Choroid plexus epithelial cell (primary cell): ENCODE measurements at regions not wholly inside any gene's neighbourhood (a gene's known extent, or its start where the extent isn't known, plus 50 kb on each side); places are given as distances from the start of the nearest gene placed in this dataset.

Source experiments
- DNase-seq: peaks from one replicate; pipeline ENCODE4 v3.0.0-alpha.2; 2010; ENCODE audit warnings: low read depth
- H3K4me3 ChIP-seq: 2 replicates; pipeline ENCODE4 v1.5.1; 2011; ENCODE audit warnings: low read depth, mild to moderate bottlenecking, control low read depth, low read length, moderate library complexity
- TF ChIP-seq, protein P1 (sequence below): conservative IDR thresholded peaks from 2 replicates; pipeline ENCODE4 v1.5.1; 2011; ENCODE audit warnings: low read depth, mild to moderate bottlenecking, control low read depth, inconsistent platforms, low read length, moderate library complexity

DNA sequence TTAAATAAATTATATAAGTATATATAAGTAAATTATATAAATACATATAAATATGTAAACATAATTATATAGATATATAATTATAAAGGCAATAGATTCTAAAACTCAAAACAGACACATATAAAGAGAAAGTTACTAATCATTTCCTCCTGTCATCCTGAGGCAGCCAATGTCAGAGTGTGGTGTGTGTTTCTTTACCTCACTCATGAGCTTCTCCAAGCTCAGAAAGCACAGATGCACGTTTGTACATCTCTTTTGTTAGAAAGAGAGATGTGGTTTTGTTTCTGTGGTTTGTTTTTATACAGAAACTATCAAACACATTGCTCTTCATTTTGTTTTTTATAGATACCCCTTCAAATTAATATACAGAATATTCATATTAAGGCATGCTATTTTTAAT lies 594.8 kb downstream of the USP25 start:
- H3K4me3 ChIP-seq: no peak overlapping the region
- DNase-seq: peak; percentile 33
- TF ChIP-seq, protein P1, sequence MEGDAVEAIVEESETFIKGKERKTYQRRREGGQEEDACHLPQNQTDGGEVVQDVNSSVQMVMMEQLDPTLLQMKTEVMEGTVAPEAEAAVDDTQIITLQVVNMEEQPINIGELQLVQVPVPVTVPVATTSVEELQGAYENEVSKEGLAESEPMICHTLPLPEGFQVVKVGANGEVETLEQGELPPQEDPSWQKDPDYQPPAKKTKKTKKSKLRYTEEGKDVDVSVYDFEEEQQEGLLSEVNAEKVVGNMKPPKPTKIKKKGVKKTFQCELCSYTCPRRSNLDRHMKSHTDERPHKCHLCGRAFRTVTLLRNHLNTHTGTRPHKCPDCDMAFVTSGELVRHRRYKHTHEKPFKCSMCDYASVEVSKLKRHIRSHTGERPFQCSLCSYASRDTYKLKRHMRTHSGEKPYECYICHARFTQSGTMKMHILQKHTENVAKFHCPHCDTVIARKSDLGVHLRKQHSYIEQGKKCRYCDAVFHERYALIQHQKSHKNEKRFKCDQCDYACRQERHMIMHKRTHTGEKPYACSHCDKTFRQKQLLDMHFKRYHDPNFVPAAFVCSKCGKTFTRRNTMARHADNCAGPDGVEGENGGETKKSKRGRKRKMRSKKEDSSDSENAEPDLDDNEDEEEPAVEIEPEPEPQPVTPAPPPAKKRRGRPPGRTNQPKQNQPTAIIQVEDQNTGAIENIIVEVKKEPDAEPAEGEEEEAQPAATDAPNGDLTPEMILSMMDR: no peak

DNA sequence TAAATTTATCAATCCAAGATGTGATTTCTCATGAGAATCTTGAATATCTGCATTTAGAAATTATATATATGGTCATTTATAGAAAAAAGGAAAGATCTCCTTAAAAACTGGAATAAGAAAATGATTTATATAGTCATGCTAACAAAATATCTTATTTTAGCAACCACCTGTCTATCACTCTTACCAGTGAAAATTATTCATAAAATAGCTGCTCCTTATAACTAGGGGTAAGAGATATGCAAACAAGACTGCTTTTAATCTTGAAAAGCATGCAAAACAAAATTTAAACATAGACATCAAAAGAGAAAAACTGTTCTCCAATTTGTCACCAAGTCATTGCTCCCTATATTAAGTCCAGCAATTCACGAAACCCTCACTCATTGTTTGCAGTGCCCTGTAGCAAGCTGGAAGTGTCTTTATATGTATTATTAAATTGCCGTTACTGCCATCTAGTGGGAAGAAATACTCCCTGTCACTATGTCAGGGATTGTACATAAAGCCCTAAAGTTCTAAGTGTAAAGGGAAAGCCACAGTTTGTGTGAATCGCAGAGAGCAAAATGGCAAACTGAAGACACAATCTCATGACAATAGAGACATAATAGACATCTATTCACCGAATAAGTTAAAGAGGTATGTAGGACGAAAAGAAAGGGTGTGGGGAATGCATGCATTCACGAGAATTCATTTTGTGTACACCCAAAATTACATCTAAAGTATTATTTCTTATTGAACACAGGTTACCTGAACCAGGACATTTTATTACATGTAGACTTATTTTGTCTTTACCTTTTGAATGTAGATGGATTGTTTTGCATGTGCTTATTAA lies 600.5 kb downstream of the USP25 start:
- DNase-seq: peak; percentile 92
- TF ChIP-seq, protein P1: peak; percentile 72
- H3K4me3 ChIP-seq: no peak overlapping the region

DNA sequence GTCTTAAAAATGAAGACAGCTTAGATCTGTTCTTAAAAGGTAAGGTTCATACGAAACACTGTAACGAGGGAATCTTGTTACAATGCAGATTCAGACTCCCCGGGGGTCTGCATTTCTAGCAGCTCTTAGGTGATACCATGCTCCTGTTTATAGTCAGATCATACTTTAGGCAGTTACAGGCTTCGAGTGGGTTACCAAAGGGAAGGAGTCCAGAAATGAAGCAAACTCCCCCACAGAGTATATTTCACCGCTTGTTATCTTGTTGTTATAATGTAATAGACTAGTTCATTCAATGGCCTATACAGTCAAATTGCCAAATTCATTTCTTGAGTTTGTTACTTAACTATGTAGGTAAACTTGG lies 601.1 kb downstream of the USP25 start:
- TF ChIP-seq, protein P1: no peak
- H3K4me3 ChIP-seq: no peak overlapping the region
- peak; percentile 25 for DNase-seq

DNA sequence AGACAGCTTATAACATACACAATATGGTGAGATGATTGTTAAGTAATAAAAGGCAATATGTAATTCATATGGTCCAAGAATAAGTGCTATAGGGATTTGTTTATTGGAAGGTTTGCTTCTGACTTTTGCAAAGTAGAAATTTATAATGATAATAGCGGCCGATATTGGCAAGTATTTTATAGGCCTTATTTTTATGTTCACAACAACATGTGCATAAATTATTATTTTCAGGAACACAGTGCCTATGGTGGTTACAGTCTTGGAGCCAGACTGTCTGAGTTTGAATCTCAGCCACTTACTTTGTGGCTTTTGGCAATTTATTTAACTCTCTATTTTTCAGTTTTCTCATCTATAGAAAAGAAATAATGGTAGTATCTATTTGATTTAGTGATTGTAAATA lies 607.5 kb downstream of the USP25 start:
- TF ChIP-seq, protein P1: no peak
- H3K4me3 ChIP-seq: no peak overlapping the region

DNA sequence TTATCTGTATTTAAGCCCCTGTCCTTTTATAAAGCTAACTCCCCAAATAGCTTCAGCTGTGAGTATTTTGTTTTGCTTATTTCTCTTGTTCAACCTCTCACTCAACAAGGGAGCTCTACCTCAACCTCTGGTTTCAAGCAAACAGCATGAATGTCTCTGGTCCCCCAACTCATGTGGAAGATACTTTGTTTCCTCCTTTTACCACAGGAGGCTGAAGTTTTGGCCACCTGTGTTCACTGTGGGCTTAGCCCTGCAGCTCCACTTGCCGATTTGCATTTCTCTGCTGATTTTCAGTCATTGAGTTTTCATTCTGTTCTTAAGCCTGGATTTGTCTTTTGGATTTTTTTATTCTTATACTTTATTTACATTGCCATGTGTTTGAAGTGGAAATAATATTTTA lies 613.1 kb downstream of the USP25 start:
- no peak overlapping the region for H3K4me3 ChIP-seq
- TF ChIP-seq, protein P1: no peak
- no peak for DNase-seq

More for the DNA sequence above, 607.5 kb downstream of the USP25 start:
- no peak for DNase-seq

DNA sequence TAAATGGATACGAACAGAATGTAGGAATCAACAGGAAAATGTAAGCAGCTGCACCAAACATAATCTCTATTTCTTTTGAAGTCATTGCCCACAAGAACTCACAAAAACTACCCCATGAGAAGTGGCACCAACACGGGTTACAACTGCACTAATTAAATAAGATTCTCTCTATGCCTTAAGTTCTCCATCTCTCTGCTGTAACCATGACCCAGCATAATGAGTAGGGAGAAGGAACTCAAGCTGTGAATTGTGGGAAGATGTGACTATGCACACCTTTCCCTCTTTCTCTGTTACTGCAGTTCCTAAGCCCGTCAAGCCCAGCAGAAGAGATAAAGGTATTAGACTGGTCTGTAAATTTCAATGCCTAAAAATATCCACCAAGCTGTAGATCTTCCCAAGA lies 614.0 kb downstream of the USP25 start:
- no peak overlapping the region for H3K4me3 ChIP-seq
- no peak for DNase-seq
- TF ChIP-seq, protein P1: no peak

DNA sequence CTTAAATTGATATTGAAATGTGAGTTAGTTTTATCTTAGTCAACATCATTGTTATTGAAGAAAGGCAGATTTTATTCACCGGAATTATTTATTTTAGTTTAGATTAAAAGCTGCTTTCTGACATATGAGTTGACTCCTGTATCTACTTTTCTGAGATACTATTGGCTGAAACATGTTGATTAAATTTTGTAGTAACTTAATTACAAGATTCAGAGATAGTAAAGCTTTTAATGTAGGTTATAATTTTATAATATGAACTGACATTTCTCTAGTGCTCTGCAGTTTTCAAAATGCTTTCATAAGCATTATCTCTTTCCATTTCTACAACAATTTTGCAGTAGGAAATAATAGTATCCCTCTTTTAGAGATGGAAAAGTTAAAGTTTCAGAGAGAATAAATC lies 616.0 kb downstream of the USP25 start:
- H3K4me3 ChIP-seq: no peak overlapping the region
- no peak for DNase-seq
- TF ChIP-seq, protein P1: no peak
